K562 (cell line): ENCODE measurements at regions not wholly inside any gene's neighbourhood (a gene's known extent, or its start where the extent isn't known, plus 50 kb on each side); places are given as distances from the start of the nearest gene placed in this dataset.

Source experiments
- ADNP ChIP-seq: fragments of 200-800 bp; sonication (Bioruptor generic); IDR thresholded peaks from 2 replicates; pipeline ENCODE4 v1.6.1; 2016; ENCODE audit warnings: missing genetic modification characterization, missing compliant biosample characterization
- DPF2 ChIP-seq: fragments of 450-650 bp; IDR thresholded peaks from 2 replicates; pipeline ENCODE4 v1.6.1; 2016
- GATAD2A ChIP-seq: fragments of 450-650 bp; IDR thresholded peaks from 2 replicates; pipeline ENCODE4 v1.6.1; 2017
- GTF2A2 ChIP-seq: IDR thresholded peaks from 2 replicates; pipeline ENCODE4 v1.6.1; 2016; ENCODE audit warnings: mild to moderate bottlenecking, missing genetic modification characterization, missing compliant biosample characterization
- HOXB6 ChIP-seq: fragments of 250-450 bp; sonication (Bioruptor Pico); IDR thresholded peaks from 2 replicates; pipeline ENCODE4 v1.5.1; 2022; ENCODE audit warnings: mild to moderate bottlenecking, borderline replicate concordance
- POLR2AphosphoS5 ChIP-seq: IDR thresholded peaks from 2 replicates; pipeline ENCODE4 v1.6.1; 2011; ENCODE audit warnings: mild to moderate bottlenecking, low read depth, low read length, moderate library complexity; ENCODE audit not compliant: control insufficient read depth, insufficient read depth
- SMAD3 ChIP-seq: fragments of 450-650 bp; formaldehyde crosslinking; conservative IDR thresholded peaks from 2 replicates; pipeline ENCODE4 v1.4.0; 2020; ENCODE audit warnings: mild to moderate bottlenecking
- WHSC1 ChIP-seq: IDR thresholded peaks from one replicate; pipeline ENCODE4 v1.6.1; 2012; ENCODE audit warnings: low read length, control low read depth, inconsistent platforms
- ZNF134 ChIP-seq: fragments of 250-450 bp; sonication (Bioruptor Pico); conservative IDR thresholded peaks from 2 replicates; pipeline ENCODE4 v1.4.0; 2020
- ZNF212 ChIP-seq: fragments of 450-650 bp; formaldehyde crosslinking; IDR thresholded peaks from 2 replicates; pipeline ENCODE4 v1.4.0; 2020; ENCODE audit warnings: mild to moderate bottlenecking
- ZNF239 ChIP-seq: fragments of 250-450 bp; sonication (Bioruptor Pico); IDR thresholded peaks from 2 replicates; pipeline ENCODE4 v1.4.0; 2020; ENCODE audit warnings: mild to moderate bottlenecking
- ZNF274 ChIP-seq: IDR thresholded peaks from 2 replicates; pipeline ENCODE4 v1.6.1; 2011; ENCODE audit warnings: low read depth, mild to moderate bottlenecking, low read length, moderate library complexity, borderline replicate concordance
- TF ChIP-seq, protein P1 (sequence below): IDR thresholded peaks from 3 replicates; pipeline ENCODE4 v1.6.1; 2011; ENCODE audit warnings: borderline replicate concordance, mild to moderate bottlenecking, moderate library complexity; ENCODE audit not compliant: insufficient read length; ENCODE audit errors: extremely low read depth
- TF ChIP-seq, protein P2 (sequence below), 2 experiments: fragments of 450-650 bp; IDR thresholded peaks; 2 replicates each; pipeline ENCODE4 v1.6.1; 2018; ENCODE audit warnings: mild to moderate bottlenecking in 2 of 2, low read depth in 1 of 2; ENCODE audit not compliant: partially characterized antibody in 2 of 2
- TF ChIP-seq, protein P3 (sequence below): fragments of 450-650 bp; formaldehyde crosslinking; IDR thresholded peaks from 2 replicates; pipeline ENCODE4 v1.4.0; 2020; ENCODE audit warnings: mild to moderate bottlenecking, moderate library complexity
- TF ChIP-seq, protein P4 (sequence below): sonication (generic); formaldehyde crosslinking; IDR thresholded peaks from 2 replicates; pipeline ENCODE4 v1.8.1; 2022; ENCODE audit warnings: missing genetic modification reagents
- TF ChIP-seq, protein P5 (sequence below): fragments of 450-650 bp; IDR thresholded peaks from 2 replicates; pipeline ENCODE4 v1.6.1; 2014; ENCODE audit warnings: low read depth, mild to moderate bottlenecking, moderate library complexity, borderline replicate concordance
- TF ChIP-seq, protein P6 (sequence below): fragments of 450-650 bp; IDR thresholded peaks from 2 replicates; pipeline ENCODE4 v1.6.1; 2016; ENCODE audit warnings: low read depth, mild to moderate bottlenecking, moderate library complexity

DNA sequence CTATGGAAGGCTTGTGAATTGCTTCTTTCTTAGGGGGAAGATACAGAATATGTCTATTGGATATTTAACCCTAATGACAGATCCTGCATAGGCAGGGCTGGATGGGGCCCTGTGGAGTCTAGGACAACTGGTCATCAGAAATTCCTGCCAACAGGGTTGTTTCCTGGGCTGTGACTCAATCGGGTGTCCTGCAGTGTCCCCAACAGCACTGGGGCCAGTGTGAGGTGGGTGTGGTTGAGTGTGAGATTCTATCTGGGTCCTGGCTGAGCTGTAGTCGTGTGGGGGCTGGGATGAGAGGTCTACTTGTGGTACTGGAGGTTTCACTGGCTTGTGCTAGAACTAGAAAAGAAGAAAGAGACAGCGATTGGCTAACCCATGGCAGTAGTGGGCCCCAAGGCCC lies 87.3 kb upstream of the WDR1 start (continued):
- TF ChIP-seq, protein P1, sequence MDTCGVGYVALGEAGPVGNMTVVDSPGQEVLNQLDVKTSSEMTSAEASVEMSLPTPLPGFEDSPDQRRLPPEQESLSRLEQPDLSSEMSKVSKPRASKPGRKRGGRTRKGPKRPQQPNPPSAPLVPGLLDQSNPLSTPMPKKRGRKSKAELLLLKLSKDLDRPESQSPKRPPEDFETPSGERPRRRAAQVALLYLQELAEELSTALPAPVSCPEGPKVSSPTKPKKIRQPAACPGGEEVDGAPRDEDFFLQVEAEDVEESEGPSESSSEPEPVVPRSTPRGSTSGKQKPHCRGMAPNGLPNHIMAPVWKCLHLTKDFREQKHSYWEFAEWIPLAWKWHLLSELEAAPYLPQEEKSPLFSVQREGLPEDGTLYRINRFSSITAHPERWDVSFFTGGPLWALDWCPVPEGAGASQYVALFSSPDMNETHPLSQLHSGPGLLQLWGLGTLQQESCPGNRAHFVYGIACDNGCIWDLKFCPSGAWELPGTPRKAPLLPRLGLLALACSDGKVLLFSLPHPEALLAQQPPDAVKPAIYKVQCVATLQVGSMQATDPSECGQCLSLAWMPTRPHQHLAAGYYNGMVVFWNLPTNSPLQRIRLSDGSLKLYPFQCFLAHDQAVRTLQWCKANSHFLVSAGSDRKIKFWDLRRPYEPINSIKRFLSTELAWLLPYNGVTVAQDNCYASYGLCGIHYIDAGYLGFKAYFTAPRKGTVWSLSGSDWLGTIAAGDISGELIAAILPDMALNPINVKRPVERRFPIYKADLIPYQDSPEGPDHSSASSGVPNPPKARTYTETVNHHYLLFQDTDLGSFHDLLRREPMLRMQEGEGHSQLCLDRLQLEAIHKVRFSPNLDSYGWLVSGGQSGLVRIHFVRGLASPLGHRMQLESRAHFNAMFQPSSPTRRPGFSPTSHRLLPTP = no peak
- TF ChIP-seq, protein P2, sequence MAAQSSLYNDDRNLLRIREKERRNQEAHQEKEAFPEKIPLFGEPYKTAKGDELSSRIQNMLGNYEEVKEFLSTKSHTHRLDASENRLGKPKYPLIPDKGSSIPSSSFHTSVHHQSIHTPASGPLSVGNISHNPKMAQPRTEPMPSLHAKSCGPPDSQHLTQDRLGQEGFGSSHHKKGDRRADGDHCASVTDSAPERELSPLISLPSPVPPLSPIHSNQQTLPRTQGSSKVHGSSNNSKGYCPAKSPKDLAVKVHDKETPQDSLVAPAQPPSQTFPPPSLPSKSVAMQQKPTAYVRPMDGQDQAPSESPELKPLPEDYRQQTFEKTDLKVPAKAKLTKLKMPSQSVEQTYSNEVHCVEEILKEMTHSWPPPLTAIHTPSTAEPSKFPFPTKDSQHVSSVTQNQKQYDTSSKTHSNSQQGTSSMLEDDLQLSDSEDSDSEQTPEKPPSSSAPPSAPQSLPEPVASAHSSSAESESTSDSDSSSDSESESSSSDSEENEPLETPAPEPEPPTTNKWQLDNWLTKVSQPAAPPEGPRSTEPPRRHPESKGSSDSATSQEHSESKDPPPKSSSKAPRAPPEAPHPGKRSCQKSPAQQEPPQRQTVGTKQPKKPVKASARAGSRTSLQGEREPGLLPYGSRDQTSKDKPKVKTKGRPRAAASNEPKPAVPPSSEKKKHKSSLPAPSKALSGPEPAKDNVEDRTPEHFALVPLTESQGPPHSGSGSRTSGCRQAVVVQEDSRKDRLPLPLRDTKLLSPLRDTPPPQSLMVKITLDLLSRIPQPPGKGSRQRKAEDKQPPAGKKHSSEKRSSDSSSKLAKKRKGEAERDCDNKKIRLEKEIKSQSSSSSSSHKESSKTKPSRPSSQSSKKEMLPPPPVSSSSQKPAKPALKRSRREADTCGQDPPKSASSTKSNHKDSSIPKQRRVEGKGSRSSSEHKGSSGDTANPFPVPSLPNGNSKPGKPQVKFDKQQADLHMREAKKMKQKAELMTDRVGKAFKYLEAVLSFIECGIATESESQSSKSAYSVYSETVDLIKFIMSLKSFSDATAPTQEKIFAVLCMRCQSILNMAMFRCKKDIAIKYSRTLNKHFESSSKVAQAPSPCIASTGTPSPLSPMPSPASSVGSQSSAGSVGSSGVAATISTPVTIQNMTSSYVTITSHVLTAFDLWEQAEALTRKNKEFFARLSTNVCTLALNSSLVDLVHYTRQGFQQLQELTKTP (IDR thresholded peaks at IDR 0.05; ENCODE audit: low read depth in 1 of 2, partially characterized antibody in 2 of 2) = peak; percentile 28 to 83
- TF ChIP-seq ZNF239 (CRISPR knock-in tag) = no peak
- no peak for TF ChIP-seq WHSC1
- TF ChIP-seq, protein P3, sequence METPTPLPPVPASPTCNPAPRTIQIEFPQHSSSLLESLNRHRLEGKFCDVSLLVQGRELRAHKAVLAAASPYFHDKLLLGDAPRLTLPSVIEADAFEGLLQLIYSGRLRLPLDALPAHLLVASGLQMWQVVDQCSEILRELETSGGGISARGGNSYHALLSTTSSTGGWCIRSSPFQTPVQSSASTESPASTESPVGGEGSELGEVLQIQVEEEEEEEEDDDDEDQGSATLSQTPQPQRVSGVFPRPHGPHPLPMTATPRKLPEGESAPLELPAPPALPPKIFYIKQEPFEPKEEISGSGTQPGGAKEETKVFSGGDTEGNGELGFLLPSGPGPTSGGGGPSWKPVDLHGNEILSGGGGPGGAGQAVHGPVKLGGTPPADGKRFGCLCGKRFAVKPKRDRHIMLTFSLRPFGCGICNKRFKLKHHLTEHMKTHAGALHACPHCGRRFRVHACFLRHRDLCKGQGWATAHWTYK (CRISPR knock-in tag) = no peak
- TF ChIP-seq, protein P4, sequence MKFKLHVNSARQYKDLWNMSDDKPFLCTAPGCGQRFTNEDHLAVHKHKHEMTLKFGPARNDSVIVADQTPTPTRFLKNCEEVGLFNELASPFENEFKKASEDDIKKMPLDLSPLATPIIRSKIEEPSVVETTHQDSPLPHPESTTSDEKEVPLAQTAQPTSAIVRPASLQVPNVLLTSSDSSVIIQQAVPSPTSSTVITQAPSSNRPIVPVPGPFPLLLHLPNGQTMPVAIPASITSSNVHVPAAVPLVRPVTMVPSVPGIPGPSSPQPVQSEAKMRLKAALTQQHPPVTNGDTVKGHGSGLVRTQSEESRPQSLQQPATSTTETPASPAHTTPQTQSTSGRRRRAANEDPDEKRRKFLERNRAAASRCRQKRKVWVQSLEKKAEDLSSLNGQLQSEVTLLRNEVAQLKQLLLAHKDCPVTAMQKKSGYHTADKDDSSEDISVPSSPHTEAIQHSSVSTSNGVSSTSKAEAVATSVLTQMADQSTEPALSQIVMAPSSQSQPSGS (CRISPR knock-in tag) = no peak
- TF ChIP-seq HOXB6 (CRISPR knock-in tag) = no peak
- TF ChIP-seq ZNF274 = no peak
- TF ChIP-seq, protein P5, sequence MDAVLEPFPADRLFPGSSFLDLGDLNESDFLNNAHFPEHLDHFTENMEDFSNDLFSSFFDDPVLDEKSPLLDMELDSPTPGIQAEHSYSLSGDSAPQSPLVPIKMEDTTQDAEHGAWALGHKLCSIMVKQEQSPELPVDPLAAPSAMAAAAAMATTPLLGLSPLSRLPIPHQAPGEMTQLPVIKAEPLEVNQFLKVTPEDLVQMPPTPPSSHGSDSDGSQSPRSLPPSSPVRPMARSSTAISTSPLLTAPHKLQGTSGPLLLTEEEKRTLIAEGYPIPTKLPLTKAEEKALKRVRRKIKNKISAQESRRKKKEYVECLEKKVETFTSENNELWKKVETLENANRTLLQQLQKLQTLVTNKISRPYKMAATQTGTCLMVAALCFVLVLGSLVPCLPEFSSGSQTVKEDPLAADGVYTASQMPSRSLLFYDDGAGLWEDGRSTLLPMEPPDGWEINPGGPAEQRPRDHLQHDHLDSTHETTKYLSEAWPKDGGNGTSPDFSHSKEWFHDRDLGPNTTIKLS = no peak
- no peak for TF ChIP-seq POLR2AphosphoS5
- no peak for TF ChIP-seq ZNF134 (CRISPR knock-in tag)
- TF ChIP-seq DPF2 = peak; percentile 89
- TF ChIP-seq GATAD2A = peak; percentile 88
- TF ChIP-seq SMAD3 (CRISPR knock-in tag) = no peak
- no peak for TF ChIP-seq GTF2A2 (tag)
- TF ChIP-seq, protein P6, sequence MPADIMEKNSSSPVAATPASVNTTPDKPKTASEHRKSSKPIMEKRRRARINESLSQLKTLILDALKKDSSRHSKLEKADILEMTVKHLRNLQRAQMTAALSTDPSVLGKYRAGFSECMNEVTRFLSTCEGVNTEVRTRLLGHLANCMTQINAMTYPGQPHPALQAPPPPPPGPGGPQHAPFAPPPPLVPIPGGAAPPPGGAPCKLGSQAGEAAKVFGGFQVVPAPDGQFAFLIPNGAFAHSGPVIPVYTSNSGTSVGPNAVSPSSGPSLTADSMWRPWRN = no peak
- TF ChIP-seq ADNP (tag) = no peak
- TF ChIP-seq ZNF212 (CRISPR knock-in tag) = no peak
